IgD-negative memory B cell (primary cell): ENCODE measurements at regions not wholly inside any gene's neighbourhood (a gene's known extent, or its start where the extent isn't known, plus 50 kb on each side); places are given as distances from the start of the nearest gene placed in this dataset.

ENCODE experiments used
- H3K27ac Mint-ChIP-seq, 3 donors: one replicate each; pipeline ENCODE4 v1.8.0; 2020 to 2022; ENCODE audit warnings: mild to moderate bottlenecking in 3 of 3, mixed read lengths in 3 of 3, moderate library complexity in 1 of 3
- H3K27me3 Mint-ChIP-seq: one replicate; pipeline ENCODE4 v1.8.0; 2021; ENCODE audit warnings: mixed read lengths
- H3K36me3 Mint-ChIP-seq: one replicate; pipeline ENCODE4 v1.8.0; 2020; ENCODE audit warnings: mild to moderate bottlenecking, mixed read lengths
- H3K4me1 Mint-ChIP-seq, 3 donors: one replicate each; pipeline ENCODE4 v1.8.0; 2020 to 2022; ENCODE audit warnings: mixed read lengths in 3 of 3, mild to moderate bottlenecking in 1 of 3
- H3K4me3 Mint-ChIP-seq, 4 donors: one replicate each; pipeline ENCODE4 v1.8.0; 2020 to 2022; ENCODE audit warnings: mild to moderate bottlenecking in 4 of 4, mixed read lengths in 4 of 4, moderate library complexity in 3 of 4
- H3K9me3 Mint-ChIP-seq, 3 donors: one replicate each; pipeline ENCODE4 v1.8.0; 2020 to 2021; ENCODE audit warnings: mixed read lengths in 3 of 3, mild to moderate bottlenecking in 1 of 3

- H3K4me1 Mint-ChIP-seq, result peaks cover 51 to 61% (median 52%) of the 10 kb centered on the region in 3 donors
- H3K27me3 Mint-ChIP-seq, result no peaks in the 10 kb centered on the region
- no peaks in the 10 kb centered on the region for H3K36me3 Mint-ChIP-seq
- H3K4me3 Mint-ChIP-seq, result peak overlapping the region in 2 of 4 donors; percentile 21 to 84
- peaks cover 0 to 3% (median 0%) of the 10 kb centered on the region in 3 donors for H3K9me3 Mint-ChIP-seq
- H3K27ac Mint-ChIP-seq, result no peak overlapping the region
These were observed 202.9 kb downstream of the PTEN start for GRCh38 chr10:88066319-88066718.

GRCh38 chr10:88066876-88067275 is 203.5 kb downstream of the PTEN start:
- Mint-ChIP-seq H3K36me3 (no peaks in the 10 kb centered on the region), H3K27ac (peak overlapping the region; percentile 5 to 76 (median 12)), H3K4me3 (peak overlapping the region in 3 of 4 donors; percentile 13 to 84 (median 21)), H3K4me1 (peaks cover 49 to 63% (median 54%) of the 10 kb centered on the region in 3 donors), H3K9me3 (peaks cover 0 to 3% (median 0%) of the 10 kb centered on the region in 3 donors), H3K27me3 (no peaks in the 10 kb centered on the region)

- peak overlapping the region in 1 of 4 donors; percentile 84 for H3K4me3 Mint-ChIP-seq
- peaks cover 0 to 3% (median 0%) of the 10 kb centered on the region in 3 donors for H3K9me3 Mint-ChIP-seq
- H3K27ac Mint-ChIP-seq, result peak overlapping the region in 2 of 3 donors; percentile 5 to 76
- H3K36me3 Mint-ChIP-seq, result no peaks in the 10 kb centered on the region
- H3K27me3 Mint-ChIP-seq, result no peaks in the 10 kb centered on the region
- H3K4me1 Mint-ChIP-seq, result peaks cover 48 to 67% (median 59%) of the 10 kb centered on the region in 3 donors
These were observed 204.3 kb downstream of the PTEN start for GRCh38 chr10:88067737-88068136.

- Mint-ChIP-seq H3K27me3 (no peaks in the 10 kb centered on the region), H3K4me1 (peaks cover 48 to 61% (median 53%) of the 10 kb centered on the region in 3 donors), H3K9me3 (peaks cover 0 to 3% (median 0%) of the 10 kb centered on the region in 3 donors), H3K27ac (no peak overlapping the region), H3K4me3 (no peak overlapping the region), H3K36me3 (no peaks in the 10 kb centered on the region)
These were observed 205.9 kb downstream of the PTEN start for GRCh38 chr10:88069338-88069737.

- Mint-ChIP-seq H3K9me3 (peaks cover 0 to 3% (median 0%) of the 10 kb centered on the region in 3 donors), H3K4me3 (peak overlapping the region in 2 of 4 donors; percentile 40 to 79), H3K4me1 (peaks cover 43 to 54% (median 45%) of the 10 kb centered on the region in 3 donors), H3K36me3 (no peaks in the 10 kb centered on the region), H3K27me3 (no peaks in the 10 kb centered on the region), H3K27ac (peak overlapping the region in 2 of 3 donors; percentile 1 to 68)
These were observed 206.9 kb downstream of the PTEN start for GRCh38 chr10:88070080-88070880.

- Mint-ChIP-seq H3K27ac (no peak overlapping the region), H3K4me3 (peak overlapping the region in 1 of 4 donors; percentile 46), H3K36me3 (peaks cover 3% of the 10 kb centered on the region)
These were observed 208.5 kb downstream of the PTEN start for GRCh38 chr10:88071879-88072278.

GRCh38 chr10:88073682-88074081 is 210.3 kb downstream of the PTEN start:
- Mint-ChIP-seq H3K36me3 (peaks cover 3% of the 10 kb centered on the region), H3K27me3 (no peaks in the 10 kb centered on the region), H3K9me3 (no peaks in the 10 kb centered on the region), H3K4me1 (peaks cover 24 to 38% (median 32%) of the 10 kb centered on the region in 3 donors), H3K4me3 (no peak overlapping the region), H3K27ac (peak overlapping the region in 1 of 3 donors; percentile 67)

More at GRCh38 chr10:88071879-88072278, 208.5 kb downstream of the PTEN start:
- H3K4me1 Mint-ChIP-seq, result peaks cover 35 to 50% (median 40%) of the 10 kb centered on the region in 3 donors
- peaks cover 0 to 3% (median 0%) of the 10 kb centered on the region in 3 donors for H3K9me3 Mint-ChIP-seq
- no peaks in the 10 kb centered on the region for H3K27me3 Mint-ChIP-seq

GRCh38 chr10:88074971-88075370 is 211.5 kb downstream of the PTEN start:
- Mint-ChIP-seq H3K27me3 (no peaks in the 10 kb centered on the region), H3K4me3 (no peak overlapping the region), H3K36me3 (peaks cover 3% of the 10 kb centered on the region), H3K9me3 (no peaks in the 10 kb centered on the region), H3K27ac (no peak overlapping the region), H3K4me1 (peaks cover 21 to 33% (median 26%) of the 10 kb centered on the region in 3 donors)

GRCh38 chr10:88076027-88076880 is 212.8 kb downstream of the PTEN start:
- Mint-ChIP-seq H3K4me3 (peak overlapping the region in 3 of 4 donors; percentile 34 to 66 (median 58)), H3K27ac (peak overlapping the region in 1 of 3 donors; percentile 1), H3K4me1 (peaks cover 14 to 27% (median 23%) of the 10 kb centered on the region in 3 donors), H3K9me3 (no peaks in the 10 kb centered on the region), H3K27me3 (no peaks in the 10 kb centered on the region), H3K36me3 (peaks cover 3% of the 10 kb centered on the region)

- Mint-ChIP-seq H3K27me3 (no peaks in the 10 kb centered on the region), H3K4me1 (peaks cover 17 to 28% (median 27%) of the 10 kb centered on the region in 3 donors), H3K9me3 (no peaks in the 10 kb centered on the region), H3K27ac (no peak overlapping the region), H3K36me3 (peaks cover 3% of the 10 kb centered on the region), H3K4me3 (no peak overlapping the region)
These were observed 214.6 kb downstream of the PTEN start for GRCh38 chr10:88077977-88078376.

GRCh38 chr10:88080213-88080612 is 216.8 kb downstream of the PTEN start:
- Mint-ChIP-seq H3K4me3 (no peak overlapping the region), H3K9me3 (no peaks in the 10 kb centered on the region), H3K36me3 (peaks cover 3% of the 10 kb centered on the region), H3K27ac (no peak overlapping the region), H3K27me3 (no peaks in the 10 kb centered on the region), H3K4me1 (peaks cover 21 to 32% (median 28%) of the 10 kb centered on the region in 3 donors)

- H3K27ac Mint-ChIP-seq, result no peak overlapping the region
- H3K9me3 Mint-ChIP-seq, result no peaks in the 10 kb centered on the region
- no peaks in the 10 kb centered on the region for H3K27me3 Mint-ChIP-seq
- peaks cover 14 to 23% (median 21%) of the 10 kb centered on the region in 3 donors for H3K4me1 Mint-ChIP-seq
- H3K4me3 Mint-ChIP-seq, result no peak overlapping the region
- H3K36me3 Mint-ChIP-seq, result no peaks in the 10 kb centered on the region
These were observed 218.1 kb downstream of the PTEN start for GRCh38 chr10:88081457-88082054.

- Mint-ChIP-seq H3K27me3 (no peaks in the 10 kb centered on the region), H3K36me3 (no peaks in the 10 kb centered on the region), H3K9me3 (no peaks in the 10 kb centered on the region), H3K27ac (no peak overlapping the region), H3K4me1 (peaks cover 14 to 23% (median 21%) of the 10 kb centered on the region in 3 donors), H3K4me3 (peak overlapping the region in 2 of 4 donors; percentile 51 to 88)
These were observed 219.0 kb downstream of the PTEN start for GRCh38 chr10:88082391-88082790.

GRCh38 chr10:88082806-88083596 is 219.6 kb downstream of the PTEN start:
- H3K9me3 Mint-ChIP-seq, result no peaks in the 10 kb centered on the region
- H3K27ac Mint-ChIP-seq, result no peak overlapping the region
- H3K4me1 Mint-ChIP-seq, result peaks cover 14 to 23% (median 21%) of the 10 kb centered on the region in 3 donors
- peak overlapping the region in 2 of 4 donors; percentile 51 to 88 for H3K4me3 Mint-ChIP-seq
- H3K36me3 Mint-ChIP-seq, result no peaks in the 10 kb centered on the region
- no peaks in the 10 kb centered on the region for H3K27me3 Mint-ChIP-seq
